HG02870 (cell line): ENCODE measurements at regions not wholly inside any gene's neighbourhood (a gene's known extent, or its start where the extent isn't known, plus 50 kb on each side); places are given as distances from the start of the nearest gene placed in this dataset.
"Not testable (repeated sequence)": the region's sequence is repeated elsewhere in the genome, so short reads cannot be mapped to it uniquely, and the experiment has no call there.

Experiments used
- ATAC-seq: cut with Tn5 transposase; IDR thresholded peaks from one replicate; pipeline ENCODE4 v1.9.1; 2021; ENCODE audit warnings: mild to moderate bottlenecking, moderate library complexity; ENCODE audit not compliant: unreplicated experiment

- ATAC-seq, result not testable (repeated sequence)
Observed at GRCh38 chr1:144140243-144140642, 168.5 kb upstream of the FAM72C start.

- ATAC-seq, result not testable (repeated sequence)
Observed at GRCh38 chr1:144105006-144105405, 133.2 kb upstream of the FAM72C start.

DNA sequence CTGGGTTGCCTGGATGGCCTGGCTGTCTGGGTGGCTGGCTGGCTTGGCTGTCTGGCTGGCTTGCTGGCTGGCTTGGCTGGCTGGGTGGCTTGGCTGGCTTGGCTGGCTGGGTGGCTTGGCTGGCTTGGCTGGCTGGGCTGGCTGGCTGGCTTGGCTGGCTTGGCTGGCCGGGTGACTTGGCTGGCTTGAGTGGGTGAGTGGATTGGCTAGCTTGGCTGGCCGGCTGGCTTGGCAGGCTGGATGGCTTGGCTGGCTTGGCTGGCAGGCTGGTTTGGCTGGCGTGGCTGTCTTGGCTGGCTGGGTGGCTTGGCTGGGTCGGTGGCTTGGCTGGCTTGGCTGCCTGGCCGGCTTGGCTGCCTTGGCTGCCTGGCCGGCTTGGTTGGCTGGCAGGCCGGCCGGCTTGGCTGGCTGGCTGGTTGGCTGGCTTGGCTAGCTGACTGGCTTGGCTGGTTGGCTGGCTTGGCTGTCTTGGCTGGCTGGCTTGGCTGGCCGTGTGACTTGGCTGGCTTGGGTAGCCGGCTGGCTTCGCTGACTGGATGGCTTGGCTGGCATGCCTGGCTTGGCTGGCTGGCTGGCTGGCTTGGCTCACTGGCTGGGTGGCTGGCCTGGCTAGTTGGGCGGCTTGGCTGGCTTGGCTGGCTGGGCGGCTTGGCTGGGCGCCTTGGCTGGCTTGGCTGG, 132.4 kb upstream of the FAM72C start:
- not testable (repeated sequence) for ATAC-seq

GRCh38 chr1:144103156-144103880, 131.5 kb upstream of the FAM72C start:
- not testable (repeated sequence) for ATAC-seq

DNA sequence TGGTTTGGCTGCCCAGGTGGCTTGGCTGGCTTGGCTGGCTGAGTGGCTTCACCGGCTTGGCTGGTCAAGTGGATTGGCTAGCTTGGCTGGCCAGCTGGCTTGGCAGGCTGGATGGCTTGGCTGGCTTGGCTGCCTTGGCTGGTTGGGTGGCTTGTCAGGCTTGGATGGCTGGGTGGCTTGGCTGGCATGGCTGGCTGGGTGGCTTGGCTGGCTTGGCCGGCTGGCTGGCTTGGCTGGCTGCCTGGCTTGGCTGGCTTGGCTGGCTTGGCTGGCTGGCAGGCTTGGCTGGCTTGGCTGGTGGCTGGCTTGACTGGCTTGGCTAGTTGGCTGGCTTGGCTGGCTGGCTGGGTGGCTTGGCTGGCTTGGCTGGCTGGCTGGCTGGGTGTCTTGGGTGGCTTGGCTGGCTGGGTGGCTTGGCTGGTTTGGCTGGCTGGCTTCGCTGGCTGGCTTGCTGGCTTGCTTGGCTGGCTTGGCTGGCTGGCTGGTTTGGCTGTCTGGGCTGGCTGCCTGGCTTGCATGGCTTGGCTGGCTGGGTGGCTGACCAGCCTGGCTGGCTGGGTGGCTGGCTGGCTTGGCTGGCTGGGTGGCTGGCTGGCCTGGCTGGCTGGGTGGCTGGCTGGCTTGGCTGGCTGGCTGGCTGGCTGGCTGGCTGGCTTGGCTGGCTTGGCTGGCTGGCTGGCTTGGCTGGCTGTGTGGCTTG, 130.4 kb upstream of the FAM72C start:
- ATAC-seq, result not testable (repeated sequence)

DNA sequence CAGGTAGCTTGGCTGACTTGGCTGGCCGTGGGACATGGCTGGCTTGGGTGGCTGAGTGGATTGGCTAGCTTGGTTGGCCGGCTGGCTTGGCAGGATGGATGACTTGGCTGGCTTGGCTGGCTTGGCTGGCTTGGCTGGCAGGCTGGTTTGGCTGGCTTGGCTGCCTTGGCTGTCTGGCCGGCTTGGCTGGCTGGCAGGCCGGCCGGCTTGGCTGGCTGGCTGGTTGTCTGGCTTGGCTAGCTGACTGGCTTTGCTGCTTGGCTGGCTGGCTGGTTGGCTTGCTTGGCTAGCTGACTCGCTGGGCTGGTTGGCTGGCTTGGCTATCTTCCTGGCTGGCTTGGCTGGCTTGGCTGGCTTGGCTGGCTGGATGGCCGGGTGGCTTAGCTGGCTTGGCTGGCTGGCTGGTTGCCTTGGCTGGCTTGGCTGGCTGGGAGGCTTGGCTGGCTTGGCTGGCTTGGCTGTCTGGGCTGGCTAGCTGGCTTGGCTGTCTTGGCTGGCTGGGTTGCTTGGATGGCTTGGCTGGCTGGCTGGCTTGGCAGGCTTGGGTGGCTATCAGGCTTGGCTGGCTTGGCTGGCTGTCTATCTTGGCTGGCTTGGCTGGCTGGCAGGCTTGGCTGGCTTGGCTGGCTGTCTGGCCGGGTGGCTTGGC, 129.7 kb upstream of the FAM72C start:
- ATAC-seq, result no peak

DNA sequence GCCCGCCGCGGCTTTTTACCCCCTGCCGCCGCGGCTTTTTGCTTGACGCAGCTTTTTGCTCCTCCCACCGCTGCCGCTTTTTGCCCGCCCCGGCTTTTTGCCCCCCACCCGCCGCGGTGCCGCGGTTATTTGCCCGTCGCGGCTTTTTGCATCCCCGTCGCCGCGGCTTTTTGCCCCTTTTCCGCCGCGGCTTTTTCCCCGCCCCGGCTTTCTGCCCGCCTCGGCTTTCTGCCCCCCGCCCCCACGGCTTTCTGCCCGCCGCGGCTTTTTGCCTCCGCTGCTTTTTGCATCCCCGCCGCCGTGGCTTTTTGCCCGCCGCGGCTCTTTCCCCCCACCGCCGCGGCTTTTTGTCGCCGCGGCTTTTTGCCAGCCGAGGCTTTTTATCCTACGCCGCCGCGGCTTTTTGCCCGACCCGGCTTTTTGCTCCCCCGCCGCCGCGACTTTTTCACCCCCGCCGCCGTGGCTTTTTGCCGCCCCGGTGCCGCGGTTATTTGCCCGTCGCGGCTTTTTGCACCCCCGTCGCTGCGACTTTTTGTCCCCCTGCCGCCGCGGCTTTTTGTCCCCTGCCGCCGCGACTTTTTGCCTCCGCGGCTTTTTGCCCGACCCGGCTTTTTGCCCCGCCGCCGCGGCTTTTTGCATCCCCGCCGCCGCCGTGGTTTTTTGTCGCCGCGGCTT, 105.5 kb upstream of the FAM72C start:
- not testable (repeated sequence) for ATAC-seq

- not testable (repeated sequence) for ATAC-seq
Observed at GRCh38 chr1:144076646-144077045, 104.9 kb upstream of the FAM72C start.

DNA sequence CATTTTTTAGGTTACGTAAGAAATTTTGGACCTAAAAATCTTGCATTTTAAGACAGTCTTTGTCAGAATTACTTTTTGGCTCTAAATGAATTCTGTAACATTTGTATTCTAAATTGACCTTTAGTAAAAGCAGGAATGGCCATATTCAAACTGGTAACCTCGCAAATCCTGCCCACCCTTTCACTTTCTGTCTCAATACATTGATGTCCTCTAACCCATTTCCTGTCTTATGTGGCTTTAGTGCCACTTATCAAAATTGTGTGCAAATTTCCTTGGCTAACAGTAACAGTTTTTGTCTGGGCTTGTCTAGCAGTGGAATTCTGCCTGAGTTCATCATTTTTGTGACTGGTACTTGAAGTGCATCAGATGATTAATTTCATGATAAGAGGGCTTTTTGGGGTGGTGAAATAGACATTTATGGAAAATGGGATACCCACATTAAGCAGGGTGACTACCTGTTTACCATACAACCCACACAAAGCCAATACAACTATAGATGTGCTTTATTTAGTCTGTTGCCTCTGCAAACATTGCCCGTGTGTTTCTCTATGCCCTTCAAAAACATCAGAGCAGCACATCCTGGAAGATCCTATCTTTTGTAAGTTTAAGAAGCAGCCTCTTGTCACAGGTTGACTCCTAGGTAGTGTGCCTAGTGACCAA, 98.7 kb upstream of the FAM72C start:
- ATAC-seq, result not testable (repeated sequence)

DNA sequence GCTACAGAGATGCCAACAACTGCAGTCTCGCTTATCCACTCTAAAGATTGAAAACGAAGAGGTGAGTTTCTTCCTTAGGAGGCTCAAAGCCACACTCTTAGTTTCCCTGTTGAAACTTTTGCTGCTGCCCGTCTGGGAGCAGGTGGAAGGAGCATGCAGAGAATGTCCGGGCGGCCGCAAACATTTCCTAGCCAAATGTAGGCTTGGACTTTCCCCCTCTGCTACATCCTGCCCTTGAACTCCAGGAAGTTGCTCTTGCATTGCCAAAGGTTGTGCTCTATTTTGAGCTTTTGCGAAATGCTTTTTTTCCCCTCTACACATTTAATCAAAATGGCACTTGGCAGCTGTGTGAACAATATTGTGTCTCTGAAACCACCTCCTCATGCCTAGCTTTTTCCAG, 95.3 kb upstream of the FAM72C start:
- ATAC-seq, result not testable (repeated sequence)

DNA sequence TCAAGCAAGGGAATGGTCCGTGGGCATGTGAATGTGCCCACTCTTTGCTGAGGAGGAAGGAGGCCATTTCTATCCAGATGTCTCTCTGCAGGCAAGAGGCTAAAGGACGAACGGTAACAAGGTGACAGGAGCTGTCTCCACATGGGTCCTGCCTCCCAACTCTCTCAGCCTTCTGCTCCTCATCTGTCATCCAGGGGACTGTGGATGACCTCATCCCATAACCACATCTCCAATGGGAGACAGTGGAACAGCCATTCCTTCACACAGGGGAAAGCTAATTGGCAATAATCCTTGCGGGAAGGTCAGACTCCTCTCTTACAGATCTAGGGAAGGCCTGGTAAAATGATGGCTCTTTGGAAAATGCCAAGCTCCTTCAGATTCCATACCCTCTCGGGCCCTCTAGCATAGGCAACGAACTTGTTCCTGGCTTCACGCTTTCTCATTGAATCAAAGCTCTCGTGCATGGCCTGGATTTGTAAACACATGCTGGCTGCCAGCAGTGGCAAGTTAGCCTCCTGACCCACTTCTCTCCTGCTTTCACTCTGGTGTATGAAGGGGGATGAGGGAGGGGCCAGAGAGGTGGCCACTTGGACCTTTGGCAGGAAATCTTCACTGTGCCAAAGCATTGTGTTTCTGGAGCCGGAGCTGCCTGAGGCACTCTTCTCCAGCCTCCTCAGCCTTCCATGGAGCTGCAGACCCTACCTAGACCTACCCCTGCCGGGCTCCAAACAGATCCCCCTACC, 94.5 kb upstream of the FAM72C start:
- ATAC-seq, result not testable (repeated sequence)

DNA sequence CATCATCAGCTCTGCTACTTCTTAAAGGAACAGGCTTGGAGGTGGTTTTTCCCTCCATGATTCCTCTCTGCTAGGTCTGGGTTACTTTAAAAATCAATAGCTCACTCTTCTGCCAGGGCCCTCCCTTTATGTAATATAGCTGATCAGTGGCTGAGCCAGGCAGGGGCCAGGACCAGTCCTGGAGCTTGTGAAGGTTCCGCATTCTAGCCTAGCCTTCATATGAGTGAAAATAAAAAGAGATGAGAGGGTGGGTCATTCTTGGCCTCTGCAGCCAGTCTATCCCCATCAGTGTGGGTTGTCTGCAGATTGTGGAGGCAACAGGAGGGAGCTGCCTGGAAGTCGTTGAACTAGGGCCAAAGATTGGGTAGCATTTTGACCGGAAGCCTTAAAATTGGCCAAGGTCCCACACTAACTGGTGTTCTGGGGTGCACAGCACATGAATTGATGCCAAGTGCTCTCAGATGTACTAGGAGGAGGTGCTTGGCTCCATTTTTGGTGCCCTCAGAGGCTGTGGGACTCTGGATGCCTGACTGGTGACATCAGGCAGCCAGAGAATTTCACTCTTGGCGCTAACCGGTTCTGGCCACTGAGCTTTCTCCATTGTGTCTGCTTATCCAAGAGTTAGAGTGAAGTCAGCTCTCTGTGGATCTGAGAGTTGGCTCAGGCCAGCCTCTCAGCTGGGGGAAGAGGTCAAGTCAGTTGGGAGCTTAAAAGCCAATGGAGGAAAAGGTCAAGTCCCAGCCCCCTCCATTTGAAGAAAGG, 93.7 kb upstream of the FAM72C start:
- ATAC-seq, result not testable (repeated sequence)

- not testable (repeated sequence) for ATAC-seq
Observed at GRCh38 chr1:144049365-144049764, 77.6 kb upstream of the FAM72C start.

DNA sequence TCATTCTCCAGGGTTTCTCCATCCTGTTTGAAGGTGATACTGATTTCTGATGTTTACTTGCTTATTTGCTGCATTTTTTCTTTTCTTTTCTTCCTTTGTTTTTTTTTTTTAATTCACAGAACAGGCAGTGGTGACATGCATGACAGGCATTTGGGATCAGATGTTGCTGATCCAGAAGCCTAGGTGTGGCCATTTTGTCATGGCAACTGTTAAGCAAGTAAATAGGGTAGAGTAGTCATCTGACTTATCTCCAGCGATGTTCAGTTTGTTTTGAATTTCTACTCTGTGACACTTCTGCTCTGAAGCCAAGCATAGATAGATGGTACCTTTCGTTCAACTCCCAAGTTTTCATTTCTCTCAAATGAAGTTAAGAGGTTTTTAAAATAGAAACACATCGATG, 74.9 kb upstream of the FAM72C start:
- not testable (repeated sequence) for ATAC-seq

DNA sequence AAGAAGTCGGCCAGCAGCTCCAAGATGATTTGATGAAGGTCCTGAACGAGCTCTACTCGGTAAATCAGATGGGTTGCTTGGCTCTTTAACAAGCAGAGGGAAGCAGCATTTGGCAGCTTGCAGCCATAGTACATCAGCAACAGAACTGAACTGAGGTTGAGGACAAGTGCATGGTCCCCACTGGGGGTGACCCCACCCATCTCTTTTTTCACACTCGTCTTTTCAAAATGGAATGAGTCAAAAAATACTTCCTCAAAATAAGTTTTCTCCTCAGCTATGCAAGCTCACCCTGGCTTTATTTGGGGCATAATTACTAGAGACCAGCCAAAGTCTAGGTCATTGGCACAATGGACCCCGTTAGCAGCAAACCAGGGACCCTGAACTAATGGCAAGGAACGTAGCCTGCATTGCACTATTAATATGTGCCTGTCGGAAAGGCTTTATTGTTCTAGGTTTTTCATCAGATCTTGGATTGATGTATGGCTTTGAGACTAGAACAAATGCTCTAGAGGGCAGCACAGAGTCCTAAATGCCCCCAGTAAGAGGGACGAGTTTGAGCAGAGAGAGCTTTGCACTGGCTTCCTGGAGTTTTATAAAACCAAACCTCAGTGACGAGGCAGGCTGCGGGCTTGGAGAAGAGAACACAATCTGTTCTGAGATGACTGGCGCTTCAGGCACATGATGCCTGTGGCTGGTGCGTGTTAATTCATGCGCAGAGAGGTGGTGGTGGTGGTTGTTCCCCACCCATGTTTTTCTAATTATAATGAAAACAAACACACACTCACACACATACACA, 74.2 kb upstream of the FAM72C start:
- peak; percentile 53 for ATAC-seq

- ATAC-seq, result not testable (repeated sequence)
Observed at GRCh38 chr1:144042251-144042650, 70.5 kb upstream of the FAM72C start.

DNA sequence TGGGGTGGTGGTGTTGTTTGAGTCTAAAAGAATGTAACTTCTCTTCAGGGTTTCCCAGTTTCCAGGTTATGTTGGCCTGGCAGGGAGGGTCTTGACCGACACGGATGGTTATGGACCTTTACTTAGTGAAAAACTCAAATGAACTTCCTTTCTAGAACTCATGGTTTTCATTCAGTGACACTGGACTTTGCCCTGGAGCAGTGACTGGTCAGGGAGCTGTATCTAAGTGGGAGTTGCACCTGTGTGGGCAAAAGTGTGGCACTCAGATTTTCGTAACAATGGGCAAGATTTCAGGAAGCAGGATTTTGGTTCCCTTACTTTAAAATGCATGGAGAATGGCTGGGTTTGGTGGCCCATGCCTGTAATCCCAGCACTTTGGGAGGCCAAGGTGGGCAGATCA, 68.5 kb upstream of the FAM72C start:
- not testable (repeated sequence) for ATAC-seq

DNA sequence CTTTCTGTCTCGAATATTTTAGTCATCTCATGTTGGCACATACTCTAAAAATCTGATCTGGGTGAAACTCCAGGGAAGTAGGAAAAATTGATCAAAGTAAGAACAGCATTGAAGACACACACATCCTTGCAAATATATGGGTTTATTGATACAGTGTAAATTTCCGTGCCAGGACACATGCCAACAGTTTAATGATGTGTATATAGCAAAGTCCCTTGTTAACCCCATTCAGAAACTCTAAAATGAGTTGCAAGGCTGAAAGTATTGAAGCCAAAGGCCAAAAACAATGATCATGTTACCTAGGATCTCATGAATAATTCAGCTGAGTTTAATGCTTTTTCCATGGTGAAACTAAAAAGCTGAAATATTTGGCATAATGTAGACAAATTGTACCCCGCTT, 62.3 kb upstream of the FAM72C start:
- not testable (repeated sequence) for ATAC-seq
